Activated CD4-positive, alpha-beta T cell treated with anti-CD3 and anti-CD28 coated beads, Interleukin-2, amount 50 U/mL, for 16 hours (primary cell): ENCODE measurements at regions not wholly inside any gene's neighbourhood (a gene's known extent, or its start where the extent isn't known, plus 50 kb on each side); places are given as distances from the start of the nearest gene placed in this dataset.
"Not testable (repeated sequence)": the region's sequence is repeated elsewhere in the genome, so short reads cannot be mapped to it uniquely, and the experiment has no call there.

Experiments used
- DNase-seq: peaks from one replicate; pipeline ENCODE4 v3.0.0-alpha.2; 2020

GRCh38 chr1:219863816-219864215, 64.5 kb downstream of the SLC30A10 start:
- DNase-seq = not testable (repeated sequence)

GRCh38 chr1:219862366-219862765, 66.0 kb downstream of the SLC30A10 start:
- no peak for DNase-seq

- DNase-seq = no peak
These were observed 69.4 kb downstream of the SLC30A10 start for GRCh38 chr1:219858980-219859379.

GRCh38 chr1:219847215-219847855, 81.0 kb downstream of the SLC30A10 start:
- DNase-seq = no peak

GRCh38 chr1:219839595-219839994, 88.8 kb downstream of the SLC30A10 start:
- DNase-seq = not testable (repeated sequence)

- no peak for DNase-seq
These were observed 90.4 kb downstream of the SLC30A10 start for GRCh38 chr1:219837994-219838294.

GRCh38 chr1:219837274-219837993, 90.9 kb downstream of the SLC30A10 start:
- DNase-seq = peak; percentile 29

- DNase-seq = no peak
These were observed 93.9 kb downstream of the SLC30A10 start for GRCh38 chr1:219834314-219834917.

GRCh38 chr1:219833214-219833815, 95.0 kb downstream of the SLC30A10 start:
- no peak for DNase-seq

GRCh38 chr1:219826290-219826689, 102.1 kb downstream of the SLC30A10 start:
- DNase-seq = no peak

- DNase-seq = no peak
These were observed 103.0 kb downstream of the SLC30A10 start for GRCh38 chr1:219825355-219825754.

GRCh38 chr1:219824338-219824737, 104.0 kb downstream of the SLC30A10 start:
- DNase-seq = no peak

- no peak for DNase-seq
These were observed 107.8 kb downstream of the SLC30A10 start for GRCh38 chr1:219820551-219820950.

- DNase-seq = no peak
These were observed 110.4 kb downstream of the SLC30A10 start for GRCh38 chr1:219817914-219818313.

- no peak for DNase-seq
These were observed 115.1 kb downstream of the SLC30A10 start for GRCh38 chr1:219813294-219813693.

GRCh38 chr1:219812491-219813203, 115.7 kb downstream of the SLC30A10 start:
- DNase-seq = peak; percentile 48

- no peak for DNase-seq
These were observed 116.3 kb downstream of the SLC30A10 start for GRCh38 chr1:219812086-219812485.

- DNase-seq = no peak
These were observed 117.9 kb downstream of the SLC30A10 start for GRCh38 chr1:219810451-219810850.

GRCh38 chr1:219808790-219809189, 119.6 kb downstream of the SLC30A10 start:
- no peak for DNase-seq

- no peak for DNase-seq
These were observed 121.7 kb downstream of the SLC30A10 start for GRCh38 chr1:219806642-219807041.

GRCh38 chr1:219806020-219806419, 122.3 kb downstream of the SLC30A10 start:
- peak; percentile 20 for DNase-seq

GRCh38 chr1:219805191-219805590, 123.2 kb downstream of the SLC30A10 start:
- DNase-seq = no peak

- no peak for DNase-seq
These were observed 127.1 kb downstream of the SLC30A10 start for GRCh38 chr1:219801156-219801820.
